Esophagus (tissue), 2 donors: ENCODE measurements at regions not wholly inside any gene's neighbourhood (a gene's known extent, or its start where the extent isn't known, plus 50 kb on each side); places are given as distances from the start of the nearest gene placed in this dataset.

Experiments
- H3K27ac ChIP-seq, 2 donors: one replicate each; pipeline ENCODE4 v1.5.1; 2013; ENCODE audit warnings: low read depth in 2 of 2, mild to moderate bottlenecking in 2 of 2, inconsistent platforms in 1 of 2, low read length in 1 of 2, moderate library complexity in 1 of 2
- H3K27me3 ChIP-seq, 2 donors: one replicate each; pipeline ENCODE4 v1.6.1; 2013; ENCODE audit warnings: low read length in 2 of 2, control low read depth in 1 of 2, mild to moderate bottlenecking in 1 of 2; ENCODE audit not compliant: insufficient read depth in 2 of 2, control insufficient read depth in 1 of 2
- H3K36me3 ChIP-seq, 2 donors: one replicate each; pipeline ENCODE4 v1.6.1; 2013; ENCODE audit warnings: low read length in 1 of 2; ENCODE audit not compliant: control insufficient read depth in 2 of 2, insufficient read depth in 2 of 2
- H3K4me1 ChIP-seq, 2 donors: one replicate each; pipeline ENCODE4 v1.6.1; 2013; ENCODE audit warnings: low read length in 1 of 2; ENCODE audit not compliant: control insufficient read depth in 2 of 2, insufficient read depth in 2 of 2
- H3K4me3 ChIP-seq, 2 donors: one replicate each; pipeline ENCODE4 v1.5.1; 2013; ENCODE audit warnings: low read length in 2 of 2, mild to moderate bottlenecking in 2 of 2, low read depth in 1 of 2, moderate library complexity in 1 of 2
- H3K9me3 ChIP-seq, 2 donors: one replicate each; pipeline ENCODE4 v1.6.1; 2013; ENCODE audit warnings: mild to moderate bottlenecking in 2 of 2, low read depth in 1 of 2, low read length in 1 of 2, moderate library complexity in 1 of 2; ENCODE audit not compliant: control insufficient read depth in 2 of 2, insufficient read depth in 1 of 2
- WGBS, 2 donors: extraction: QIAGEN DNeasy Blood & Tissue Kit; methylation state at CpG; one replicate each; pipeline ENCODE4 v1.1.7; 2013; 5-methylcytosine and 5-hydroxymethylcytosine counted together
- donor health status: healthy with polysubstance abuse.
- donor health status: Bipolar disorder and iron deficiency.

- WGBS, 2 donors: 13 to 35% methylated on average over 1 of the region's 1 CpG
- Histone ChIP-seq H3K36me3 (no peaks in the 10 kb centered on the region), H3K4me1 (no peaks in the 10 kb centered on the region), H3K9me3 (no peaks in the 10 kb centered on the region), H3K4me3 (no peak overlapping the region), H3K27ac (no peak overlapping the region), H3K27me3 (no peaks in the 10 kb centered on the region)
These were observed 195.2 kb downstream of the EFHB start for GRCh38 chr3:19738846-19739245.

- Histone ChIP-seq H3K36me3 (no peaks in the 10 kb centered on the region), H3K4me1 (no peaks in the 10 kb centered on the region), H3K27ac (no peak overlapping the region), H3K27me3 (no peaks in the 10 kb centered on the region), H3K4me3 (no peak overlapping the region), H3K9me3 (no peaks in the 10 kb centered on the region)
- WGBS, 2 donors: 27 to 35% methylated on average over 3 of the region's 3 CpGs
These were observed 198.9 kb downstream of the EFHB start for GRCh38 chr3:19735111-19735510.

- Histone ChIP-seq H3K27me3 (no peaks in the 10 kb centered on the region), H3K36me3 (no peaks in the 10 kb centered on the region), H3K4me1 (no peaks in the 10 kb centered on the region), H3K9me3 (no peaks in the 10 kb centered on the region), H3K27ac (no peak overlapping the region), H3K4me3 (no peak overlapping the region)
- 68 to 73% methylated on average over 6 of the region's 6 CpGs for WGBS, 2 donors
These were observed 199.6 kb downstream of the EFHB start for GRCh38 chr3:19734453-19734852.

- WGBS, 2 donors: 67 to 68% methylated on average over 3 of the region's 3 CpGs
- H3K36me3 ChIP-seq: no peaks in the 10 kb centered on the region
- H3K27ac ChIP-seq: no peak overlapping the region
- no peaks in the 10 kb centered on the region for H3K9me3 ChIP-seq
- H3K27me3 ChIP-seq: no peaks in the 10 kb centered on the region
- no peak overlapping the region for H3K4me3 ChIP-seq
- no peaks in the 10 kb centered on the region for H3K4me1 ChIP-seq
These were observed 209.0 kb downstream of the EFHB start for GRCh38 chr3:19725000-19725399.

GRCh38 chr3:19717736-19718135 is 216.3 kb downstream of the EFHB start:
- Histone ChIP-seq H3K4me1 (no peaks in the 10 kb centered on the region), H3K27me3 (no peaks in the 10 kb centered on the region), H3K36me3 (no peaks in the 10 kb centered on the region), H3K4me3 (no peak overlapping the region), H3K27ac (no peak overlapping the region), H3K9me3 (no peaks in the 10 kb centered on the region)

GRCh38 chr3:19711160-19711782 is 222.7 kb downstream of the EFHB start:
- Histone ChIP-seq H3K4me1 (no peaks in the 10 kb centered on the region), H3K9me3 (no peaks in the 10 kb centered on the region), H3K36me3 (no peaks in the 10 kb centered on the region), H3K27ac (no peak overlapping the region), H3K4me3 (no peak overlapping the region), H3K27me3 (no peaks in the 10 kb centered on the region)

- no peaks in the 10 kb centered on the region for H3K36me3 ChIP-seq
- no peak overlapping the region for H3K27ac ChIP-seq
- 86 to 92% methylated on average over 57 to 60 of the region's 60 CpGs for WGBS, 2 donors
- H3K27me3 ChIP-seq: no peaks in the 10 kb centered on the region
- H3K4me3 ChIP-seq: peak overlapping the region in 1 of 2 donors; percentile 2
- H3K4me1 ChIP-seq: no peaks in the 10 kb centered on the region
- peaks cover 0 to 5% of the 10 kb centered on the region in 2 donors for H3K9me3 ChIP-seq
These were observed 231.5 kb downstream of the EFHB start for GRCh38 chr3:19702416-19703078.

GRCh38 chr3:19688767-19689166 is 245.2 kb downstream of the EFHB start:
- H3K9me3 ChIP-seq: peaks cover 0 to 4% of the 10 kb centered on the region in 2 donors
- no peaks in the 10 kb centered on the region for H3K36me3 ChIP-seq
- H3K27me3 ChIP-seq: no peaks in the 10 kb centered on the region
- H3K4me3 ChIP-seq: no peak overlapping the region
- no peak overlapping the region for H3K27ac ChIP-seq
- H3K4me1 ChIP-seq: no peaks in the 10 kb centered on the region
- WGBS, 2 donors: 57% methylated on average over 2 of the region's 2 CpGs

GRCh38 chr3:19668163-19668562 is 265.9 kb downstream of the EFHB start:
- Histone ChIP-seq H3K9me3 (no peaks in the 10 kb centered on the region), H3K4me3 (no peak overlapping the region), H3K36me3 (no peaks in the 10 kb centered on the region), H3K27ac (no peak overlapping the region), H3K4me1 (no peaks in the 10 kb centered on the region), H3K27me3 (no peaks in the 10 kb centered on the region)
- 78 to 90% methylated on average over 2 of the region's 2 CpGs for WGBS, 2 donors

- 91 to 93% methylated on average over 6 of the region's 6 CpGs for WGBS, 2 donors
- Histone ChIP-seq H3K4me3 (no peak overlapping the region), H3K27ac (no peak overlapping the region), H3K27me3 (no peaks in the 10 kb centered on the region), H3K9me3 (no peaks in the 10 kb centered on the region), H3K4me1 (no peaks in the 10 kb centered on the region), H3K36me3 (no peaks in the 10 kb centered on the region)
These were observed 271.5 kb downstream of the EFHB start for GRCh38 chr3:19662486-19662885.
